ENCODE measurements at regions not wholly inside any gene's neighbourhood (a gene's known extent, or its start where the extent isn't known, plus 50 kb on each side); places are given as distances from the start of the nearest gene placed in this dataset.
"Not testable (repeated sequence)": the region's sequence is repeated elsewhere in the genome, so short reads cannot be mapped to it uniquely, and the experiment has no call there.

- not testable (repeated sequence) for DNase-seq (ENCODE audit: low read depth); H3K4me3 ChIP-seq (ENCODE audit: low read length)
- TF ChIP-seq, protein P1, sequence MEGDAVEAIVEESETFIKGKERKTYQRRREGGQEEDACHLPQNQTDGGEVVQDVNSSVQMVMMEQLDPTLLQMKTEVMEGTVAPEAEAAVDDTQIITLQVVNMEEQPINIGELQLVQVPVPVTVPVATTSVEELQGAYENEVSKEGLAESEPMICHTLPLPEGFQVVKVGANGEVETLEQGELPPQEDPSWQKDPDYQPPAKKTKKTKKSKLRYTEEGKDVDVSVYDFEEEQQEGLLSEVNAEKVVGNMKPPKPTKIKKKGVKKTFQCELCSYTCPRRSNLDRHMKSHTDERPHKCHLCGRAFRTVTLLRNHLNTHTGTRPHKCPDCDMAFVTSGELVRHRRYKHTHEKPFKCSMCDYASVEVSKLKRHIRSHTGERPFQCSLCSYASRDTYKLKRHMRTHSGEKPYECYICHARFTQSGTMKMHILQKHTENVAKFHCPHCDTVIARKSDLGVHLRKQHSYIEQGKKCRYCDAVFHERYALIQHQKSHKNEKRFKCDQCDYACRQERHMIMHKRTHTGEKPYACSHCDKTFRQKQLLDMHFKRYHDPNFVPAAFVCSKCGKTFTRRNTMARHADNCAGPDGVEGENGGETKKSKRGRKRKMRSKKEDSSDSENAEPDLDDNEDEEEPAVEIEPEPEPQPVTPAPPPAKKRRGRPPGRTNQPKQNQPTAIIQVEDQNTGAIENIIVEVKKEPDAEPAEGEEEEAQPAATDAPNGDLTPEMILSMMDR (conservative IDR thresholded peaks at IDR 0.05; ENCODE audit: low read depth, low read length), result peak; percentile 34
Observed at GRCh38 chr11:3476084-3476936, 97.4 kb upstream of the ZNF195 start.

GRCh38 chr11:3468963-3469362 lies 90.0 kb upstream of the ZNF195 start:
- H3K4me3 ChIP-seq (ENCODE audit: low read length); DNase-seq (ENCODE audit: low read depth): not testable (repeated sequence)

DNA sequence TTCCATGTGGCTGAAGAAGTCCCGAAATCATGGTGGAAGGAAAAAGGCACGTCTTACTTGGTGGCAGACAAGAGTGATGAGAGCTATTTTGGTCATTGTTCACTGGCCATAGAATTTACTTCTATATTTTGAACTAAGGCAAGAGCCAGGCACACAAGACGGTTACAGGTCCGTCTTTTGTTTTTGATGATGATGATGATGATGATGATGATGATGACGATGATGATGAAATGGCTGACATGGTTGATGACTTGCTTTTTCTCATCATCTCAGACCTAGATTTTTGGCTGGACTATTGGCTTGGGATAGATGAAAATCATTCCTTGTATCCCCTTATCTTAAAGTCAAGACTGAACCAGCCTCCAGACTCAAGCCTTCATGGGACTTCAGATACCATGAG lies 88.7 kb upstream of the ZNF195 start:
- not testable (repeated sequence) for DNase-seq (ENCODE audit: low read depth); H3K4me3 ChIP-seq (ENCODE audit: low read length)

- not testable (repeated sequence) for DNase-seq (ENCODE audit: low read depth); H3K4me3 ChIP-seq (ENCODE audit: low read length)
Observed at GRCh38 chr11:3455666-3456065, 76.7 kb upstream of the ZNF195 start.

GRCh38 chr11:3454844-3455243 lies 75.9 kb upstream of the ZNF195 start:
- TF ChIP-seq, protein P1 (conservative IDR thresholded peaks at IDR 0.05; ENCODE audit: low read depth, low read length), result peak; percentile 62
- H3K4me3 ChIP-seq (ENCODE audit: low read length), result not testable (repeated sequence)
- DNase-seq (ENCODE audit: low read depth), result peak; percentile 4

- not testable (repeated sequence) for H3K4me3 ChIP-seq (ENCODE audit: low read length); DNase-seq (ENCODE audit: low read depth)
Observed at GRCh38 chr11:3453596-3454256, 74.8 kb upstream of the ZNF195 start.

DNA sequence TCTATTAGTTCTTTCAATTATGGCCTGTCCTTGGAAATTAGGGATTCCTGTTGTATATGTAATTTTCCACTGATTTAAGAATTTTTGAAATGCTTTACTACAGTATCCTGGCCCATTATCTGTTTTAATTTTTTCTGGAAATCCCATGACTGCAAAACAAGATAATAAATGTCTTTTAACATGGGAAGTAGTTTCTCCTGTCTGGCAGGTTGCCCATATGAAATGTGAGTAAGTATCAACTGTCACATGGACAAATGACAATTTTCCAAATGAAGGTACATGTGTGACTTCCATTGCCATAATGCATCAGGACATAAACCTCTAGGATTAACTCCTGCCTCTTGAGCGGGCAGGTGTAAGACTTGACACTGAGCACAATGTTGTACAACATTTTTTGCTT lies 71.9 kb upstream of the ZNF195 start:
- DNase-seq (ENCODE audit: low read depth); H3K4me3 ChIP-seq (ENCODE audit: low read length): not testable (repeated sequence)

GRCh38 chr11:3445535-3445934 lies 66.6 kb upstream of the ZNF195 start:
- not testable (repeated sequence) for H3K4me3 ChIP-seq (ENCODE audit: low read length)

DNA sequence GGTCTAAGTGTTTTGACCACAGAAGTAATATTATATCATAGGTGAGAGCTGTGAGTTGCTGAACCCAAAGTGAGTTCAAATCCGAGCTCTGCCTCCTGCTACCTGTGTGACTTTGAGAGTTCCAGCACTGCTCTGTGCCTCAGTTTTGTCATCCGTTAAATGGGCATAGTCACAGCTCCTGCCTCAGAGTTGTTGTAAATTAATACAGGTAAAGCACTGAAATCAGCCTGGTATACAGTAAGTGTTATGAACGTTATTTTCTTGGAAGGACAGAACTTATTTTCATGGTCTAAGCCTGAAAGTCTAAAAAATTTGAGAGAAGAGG lies 65.4 kb upstream of the ZNF195 start:
- not testable (repeated sequence) for H3K4me3 ChIP-seq (ENCODE audit: low read length); DNase-seq (ENCODE audit: low read depth)

More at GRCh38 chr11:3445535-3445934, 66.6 kb upstream of the ZNF195 start:
- not testable (repeated sequence) for DNase-seq (ENCODE audit: low read depth)

DNA sequence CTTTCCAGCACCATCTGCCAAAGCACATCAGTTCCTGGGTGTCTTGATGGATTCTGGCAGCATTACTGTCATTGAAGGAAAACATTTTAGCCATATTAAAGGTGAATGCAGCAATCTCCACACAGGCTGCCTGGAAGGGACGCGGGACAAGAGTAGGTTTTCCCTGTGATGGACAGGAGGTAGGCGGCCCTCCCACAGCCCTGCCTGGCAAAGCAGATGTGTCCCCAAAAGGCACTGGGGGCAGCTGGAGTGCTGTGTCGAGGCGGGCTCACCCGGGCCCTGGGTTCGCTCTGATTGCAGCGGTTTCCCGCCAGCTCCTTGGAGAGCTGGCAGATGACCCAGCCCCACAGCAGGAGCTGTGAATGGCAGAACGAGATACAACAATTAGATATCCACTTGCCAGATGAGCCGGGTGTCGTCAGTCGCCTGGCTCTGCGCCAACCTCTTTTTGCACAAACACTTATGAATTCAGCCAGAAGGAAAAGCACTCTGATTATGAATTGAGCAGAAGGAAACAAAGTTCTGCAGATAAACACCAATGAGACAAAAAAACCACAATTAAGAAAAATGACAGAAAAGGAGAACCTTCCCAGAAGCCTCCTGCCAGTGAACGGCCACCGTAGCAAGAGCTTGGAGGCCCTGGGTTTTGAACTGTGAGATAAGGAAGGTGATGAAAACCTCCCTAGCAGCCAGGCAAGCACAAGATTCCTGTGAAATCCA lies 64.9 kb upstream of the ZNF195 start:
- DNase-seq (ENCODE audit: low read depth); H3K4me3 ChIP-seq (ENCODE audit: low read length): not testable (repeated sequence)

- not testable (repeated sequence) for H3K4me3 ChIP-seq (ENCODE audit: low read length); DNase-seq (ENCODE audit: low read depth)
Observed at GRCh38 chr11:3437441-3437840, 58.5 kb upstream of the ZNF195 start.

GRCh38 chr11:3434976-3435375 lies 56.0 kb upstream of the ZNF195 start:
- H3K4me3 ChIP-seq (ENCODE audit: low read length), result no peak overlapping the region
- TF ChIP-seq, protein P1 (conservative IDR thresholded peaks at IDR 0.05; ENCODE audit: low read depth, low read length), result no peak
- no peak for DNase-seq (ENCODE audit: low read depth)

DNA sequence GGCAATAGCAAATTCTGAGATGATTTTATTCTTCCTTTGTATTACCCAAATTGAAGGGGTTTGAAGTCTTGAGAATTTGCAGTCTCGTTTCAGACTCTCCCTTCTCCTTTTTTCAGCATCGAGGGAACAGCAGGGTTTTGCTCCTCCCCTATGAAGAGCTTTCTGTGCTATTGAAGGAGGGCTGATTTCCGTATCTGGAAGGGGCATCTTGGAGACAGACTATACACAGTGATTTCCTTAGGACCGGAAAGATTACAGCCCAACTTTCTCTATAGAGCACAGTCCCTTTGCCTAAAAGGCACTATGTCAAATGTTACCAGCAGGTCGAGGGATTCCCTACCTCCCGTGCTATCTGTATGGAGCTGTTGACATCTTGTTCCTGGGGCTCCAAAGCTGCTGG lies 50.2 kb upstream of the ZNF195 start:
- H3K4me3 ChIP-seq (ENCODE audit: low read length); DNase-seq (ENCODE audit: low read depth): not testable (repeated sequence)

All from retinal pigment epithelial cell (primary cell).